ENCODE measurements at regions not wholly inside any gene's neighbourhood (a gene's known extent, or its start where the extent isn't known, plus 50 kb on each side); places are given as distances from the start of the nearest gene placed in this dataset.

DNA sequence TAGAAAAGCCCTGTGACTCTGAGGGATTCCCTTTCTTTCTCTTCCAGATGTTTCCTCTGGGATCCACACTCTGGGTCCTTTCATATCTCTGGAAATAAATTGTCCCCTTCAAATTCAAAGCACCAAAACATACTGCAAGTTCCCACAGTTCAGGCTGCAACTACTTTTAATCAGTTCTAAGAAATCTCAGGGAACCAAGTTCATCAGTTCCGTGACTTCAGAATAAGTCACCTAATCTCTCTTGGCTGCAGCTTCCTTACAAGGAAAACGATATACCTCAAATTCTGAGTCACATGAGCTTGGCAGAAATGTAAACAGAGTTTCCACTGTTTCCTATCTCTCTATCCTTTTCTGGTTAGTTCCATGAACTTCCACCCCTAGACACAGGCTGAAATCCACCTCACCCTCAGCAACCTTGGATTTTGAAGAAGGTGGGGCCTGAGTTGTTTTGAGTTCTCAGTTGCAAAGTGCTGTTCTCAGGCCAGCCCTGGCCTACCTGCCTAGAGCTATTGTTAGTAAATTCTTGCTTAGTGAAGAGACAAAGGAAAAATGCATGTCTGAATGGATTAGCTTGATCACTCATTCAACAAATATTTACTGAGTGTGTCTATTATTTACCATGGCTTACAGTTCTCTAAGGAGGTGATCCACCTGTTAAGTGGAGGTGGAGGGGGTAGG lies 59.3 kb upstream of the IL6 start:
- H3K4me3 ChIP-seq: no peak overlapping the region
- no peaks in the 10 kb centered on the region for H3K9me3 ChIP-seq
- H3K27ac ChIP-seq: no peak overlapping the region
- no peak for DNase-seq
- TF ChIP-seq EP300 (IDR thresholded peaks at IDR 0.05) (no peak), POLR2A (IDR thresholded peaks at IDR 0.05) (no peak), CTCF (IDR thresholded peaks at IDR 0.05) (no peak)
- no peaks in the 10 kb centered on the region for H3K27me3 ChIP-seq
- intact Hi-C loops (cut with DNase I): no loop called here
- H3K36me3 ChIP-seq: no peaks in the 10 kb centered on the region
- no peaks in the 10 kb centered on the region for H3K4me1 ChIP-seq (ENCODE audit: insufficient read depth)
- WGBS, 3 donors: 59 to 66% (median 60%) methylated on average over 2 of the region's 2 CpGs

GRCh38 chr7:22667187-22667561 lies 59.8 kb upstream of the IL6 start:
- no peaks in the 10 kb centered on the region for H3K36me3 ChIP-seq
- no peaks in the 10 kb centered on the region for H3K27me3 ChIP-seq
- no peak overlapping the region for H3K4me3 ChIP-seq
- no peaks in the 10 kb centered on the region for H3K9me3 ChIP-seq
- H3K4me1 ChIP-seq (ENCODE audit: insufficient read depth): no peaks in the 10 kb centered on the region
- H3K27ac ChIP-seq: no peak overlapping the region
- TF ChIP-seq POLR2A (IDR thresholded peaks at IDR 0.05): no peak
- no peak for TF ChIP-seq CTCF (IDR thresholded peaks at IDR 0.05)
- TF ChIP-seq EP300 (IDR thresholded peaks at IDR 0.05): no peak
- DNase-seq: no peak
- WGBS, 3 donors: 94 to 95% (median 94%) methylated on average over 13 of the region's 13 CpGs
- intact Hi-C loops (cut with DNase I): no loop called here

DNA sequence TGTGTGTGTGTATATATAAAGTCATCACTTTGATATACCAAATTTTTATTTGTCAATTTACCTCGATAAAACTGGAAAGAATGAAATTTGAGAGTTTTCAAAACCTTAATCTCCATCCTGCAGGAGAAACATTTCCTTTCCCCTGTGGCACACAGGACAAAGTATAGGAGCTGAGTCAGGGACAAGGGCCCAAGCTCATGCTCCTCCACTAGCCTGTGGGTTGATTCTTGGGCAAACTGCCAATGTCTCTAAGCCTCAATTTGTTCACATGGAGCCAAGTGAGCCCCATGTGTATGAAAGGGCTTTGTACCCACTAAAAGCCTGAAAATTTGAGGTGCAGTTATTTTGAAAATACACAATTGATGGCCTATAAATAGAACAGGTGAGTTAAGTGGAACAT lies 60.3 kb upstream of the IL6 start:
- intact Hi-C loops (cut with DNase I): no loop called here
- Histone ChIP-seq H3K36me3 (no peaks in the 10 kb centered on the region), H3K9me3 (no peaks in the 10 kb centered on the region), H3K4me1 (ENCODE audit: insufficient read depth) (no peaks in the 10 kb centered on the region), H3K4me3 (no peak overlapping the region), H3K27me3 (no peaks in the 10 kb centered on the region), H3K27ac (no peak overlapping the region)
- TF ChIP-seq CTCF (IDR thresholded peaks at IDR 0.05): no peak
- no peak for TF ChIP-seq POLR2A (IDR thresholded peaks at IDR 0.05)
- TF ChIP-seq EP300 (IDR thresholded peaks at IDR 0.05): no peak
- no peak for DNase-seq
- WGBS, 3 donors: 69 to 78% (median 72%) methylated on average over 1 of the region's 1 CpG

GRCh38 chr7:22665923-22666322 lies 61.1 kb upstream of the IL6 start:
- 91 to 93% (median 91%) methylated on average over 7 of the region's 7 CpGs for WGBS, 3 donors
- H3K27ac ChIP-seq: no peak overlapping the region
- intact Hi-C loops (cut with DNase I): no loop called here
- no peaks in the 10 kb centered on the region for H3K4me1 ChIP-seq (ENCODE audit: insufficient read depth)
- DNase-seq: no peak
- H3K27me3 ChIP-seq: no peaks in the 10 kb centered on the region
- no peaks in the 10 kb centered on the region for H3K9me3 ChIP-seq
- no peak overlapping the region for H3K4me3 ChIP-seq
- TF ChIP-seq EP300 (IDR thresholded peaks at IDR 0.05): no peak
- TF ChIP-seq CTCF (IDR thresholded peaks at IDR 0.05): no peak
- no peak for TF ChIP-seq POLR2A (IDR thresholded peaks at IDR 0.05)
- no peaks in the 10 kb centered on the region for H3K36me3 ChIP-seq

Data from ovary (tissue), 7 donors.